ENCODE measurements at regions not wholly inside any gene's neighbourhood (a gene's known extent, or its start where the extent isn't known, plus 50 kb on each side); places are given as distances from the start of the nearest gene placed in this dataset.
A peak's percentile ranks its signal among the peaks of the same experiment; 100 is the strongest.
"Not testable (repeated sequence)": the region's sequence is repeated elsewhere in the genome, so short reads cannot be mapped to it uniquely, and the experiment has no call there.

GRCh38 chr6:27747637-27748036, 164.6 kb downstream of the OR2B2 start:
- DNase-seq (ENCODE audit: low read depth) = no peak
- no peak overlapping the region for H3K4me3 ChIP-seq (ENCODE audit: low read depth, low read length)
- no peak for TF ChIP-seq CTCF (conservative IDR thresholded peaks at IDR 0.05; ENCODE audit: low read depth, low read length)

GRCh38 chr6:27746860-27747259, 165.3 kb downstream of the OR2B2 start:
- not testable (repeated sequence) for DNase-seq (ENCODE audit: low read depth); H3K4me3 ChIP-seq (ENCODE audit: low read depth, low read length)

- H3K4me3 ChIP-seq (ENCODE audit: low read depth, low read length) = no peak overlapping the region
- no peak for TF ChIP-seq CTCF (conservative IDR thresholded peaks at IDR 0.05; ENCODE audit: low read depth, low read length)
- no peak for DNase-seq (ENCODE audit: low read depth)
Observed at GRCh38 chr6:27743787-27744186, 168.4 kb downstream of the OR2B2 start.

- no peak overlapping the region for H3K4me3 ChIP-seq (ENCODE audit: low read depth, low read length)
- no peak for TF ChIP-seq CTCF (conservative IDR thresholded peaks at IDR 0.05; ENCODE audit: low read depth, low read length)
- DNase-seq (ENCODE audit: low read depth) = no peak
Observed at GRCh38 chr6:27742833-27743573, 169.2 kb downstream of the OR2B2 start.

- DNase-seq (ENCODE audit: low read depth); H3K4me3 ChIP-seq (ENCODE audit: low read depth, low read length): not testable (repeated sequence)
Observed at GRCh38 chr6:27739902-27740301, 172.3 kb downstream of the OR2B2 start.

- no peak for TF ChIP-seq CTCF (conservative IDR thresholded peaks at IDR 0.05; ENCODE audit: low read depth, low read length)
- DNase-seq (ENCODE audit: low read depth) = no peak
- H3K4me3 ChIP-seq (ENCODE audit: low read depth, low read length) = no peak overlapping the region
Observed at GRCh38 chr6:27736686-27737085, 175.5 kb downstream of the OR2B2 start.

- H3K4me3 ChIP-seq (ENCODE audit: low read depth, low read length) = no peak overlapping the region
- no peak for TF ChIP-seq CTCF (conservative IDR thresholded peaks at IDR 0.05; ENCODE audit: low read depth, low read length)
- no peak for DNase-seq (ENCODE audit: low read depth)
Observed at GRCh38 chr6:27728442-27728841, 183.8 kb downstream of the OR2B2 start.

- peak; percentile 6 for DNase-seq (ENCODE audit: low read depth)
- no peak overlapping the region for H3K4me3 ChIP-seq (ENCODE audit: low read depth, low read length)
- no peak for TF ChIP-seq CTCF (conservative IDR thresholded peaks at IDR 0.05; ENCODE audit: low read depth, low read length)
Observed at GRCh38 chr6:27726619-27727023, 185.6 kb downstream of the OR2B2 start.

Data from choroid plexus epithelial cell (primary cell).